Vagina (tissue), 2 donors: ENCODE measurements at regions not wholly inside any gene's neighbourhood (a gene's known extent, or its start where the extent isn't known, plus 50 kb on each side); places are given as distances from the start of the nearest gene placed in this dataset.

Experiments used
- DNase-seq, 2 donors: peaks; one replicate each; pipeline ENCODE4 v3.0.0-alpha.2; 2017; ENCODE audit errors: extremely low spot score in 2 of 2
- H3K27ac ChIP-seq: fragments of 200-600 bp; sonication (generic); one replicate; pipeline ENCODE4 v1.5.1; 2019
- H3K27me3 ChIP-seq: fragments of 200-600 bp; sonication (generic); one replicate; pipeline ENCODE4 v1.5.1; 2019
- H3K36me3 ChIP-seq, 2 donors: fragments of 200-600 bp; sonication (generic); one replicate each; pipeline ENCODE4 v1.5.1; 2017 to 2019
- H3K4me1 ChIP-seq: fragments of 200-600 bp; sonication (generic); one replicate; pipeline ENCODE4 v1.5.1; 2019
- H3K4me3 ChIP-seq, 2 donors: fragments of 200-600 bp; sonication (generic); 1 replicate in 1 of 2; 2 replicates in 1 of 2; pipeline ENCODE4 v1.5.1; 2016 to 2019
- H3K9me3 ChIP-seq: fragments of 200-600 bp; sonication (generic); one replicate; pipeline ENCODE4 v1.5.1; 2019
- CTCF ChIP-seq, 3 experiments: fragments of 450-650 bp in 2 of 3; fragments of 200-600 bp in 1 of 3; sonication (generic) in 1 of 3; IDR thresholded peaks; one replicate each; pipeline ENCODE4 v1.5.1; 2017 to 2019; ENCODE audit warnings: antibody characterized with exemption in 3 of 3, mild to moderate bottlenecking in 2 of 3, moderate library complexity in 2 of 3
- POLR2A ChIP-seq, 2 donors: fragments of 450-650 bp; IDR thresholded peaks; one replicate each; pipeline ENCODE4 v1.6.1; 2017; ENCODE audit warnings: antibody characterized with exemption in 2 of 2, mild to moderate bottlenecking in 2 of 2, moderate library complexity in 2 of 2
- POLR2AphosphoS5 ChIP-seq, 2 donors: sonication (generic); formaldehyde crosslinking; IDR thresholded peaks; one replicate each; pipeline ENCODE4 v1.9.0; 2017; ENCODE audit warnings: antibody characterized with exemption in 2 of 2, mild to moderate bottlenecking in 2 of 2, low read depth in 1 of 2; ENCODE audit not compliant: insufficient read depth in 1 of 2
- intact Hi-C: fragments of 100-400 bp; cut with DNase I; formaldehyde crosslinking; loops from one replicate; pipeline ENCODE4 v1.15.1; 2023

DNA sequence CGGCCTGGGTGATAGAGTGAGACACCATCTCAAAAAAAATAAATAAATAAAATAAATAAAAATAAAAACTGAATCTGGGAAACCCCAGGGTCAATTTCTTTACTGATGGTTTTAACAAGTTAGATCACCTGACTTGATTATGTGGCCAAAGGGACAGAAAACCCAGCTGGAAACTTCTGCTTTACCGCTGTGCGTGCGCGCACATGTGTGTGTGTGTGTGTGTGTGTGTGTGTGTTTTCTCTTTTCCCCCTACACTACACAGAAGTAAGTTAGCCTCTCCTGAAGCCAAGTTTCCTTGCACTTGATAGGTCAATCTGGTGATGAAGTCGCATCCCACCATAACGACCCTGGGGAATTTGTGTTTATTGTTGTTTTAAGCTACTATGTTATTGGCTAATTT, 105.3 kb upstream of the AMN1 start:
- Histone ChIP-seq H3K36me3 (no peaks in the 10 kb centered on the region), H3K4me1 (no peaks in the 10 kb centered on the region), H3K9me3 (no peaks in the 10 kb centered on the region), H3K4me3 (no peak overlapping the region), H3K27me3 (no peaks in the 10 kb centered on the region), H3K27ac (no peak overlapping the region)
- intact Hi-C loops, result no loop called here
- no peak for TF ChIP-seq POLR2A (IDR thresholded peaks at IDR 0.05)
- TF ChIP-seq CTCF (IDR thresholded peaks at IDR 0.05), result no peak
- no peak for TF ChIP-seq POLR2AphosphoS5 (IDR thresholded peaks at IDR 0.05; ENCODE audit: insufficient read depth in 1 of 2, low read depth in 1 of 2)
- DNase-seq, result no peak

DNA sequence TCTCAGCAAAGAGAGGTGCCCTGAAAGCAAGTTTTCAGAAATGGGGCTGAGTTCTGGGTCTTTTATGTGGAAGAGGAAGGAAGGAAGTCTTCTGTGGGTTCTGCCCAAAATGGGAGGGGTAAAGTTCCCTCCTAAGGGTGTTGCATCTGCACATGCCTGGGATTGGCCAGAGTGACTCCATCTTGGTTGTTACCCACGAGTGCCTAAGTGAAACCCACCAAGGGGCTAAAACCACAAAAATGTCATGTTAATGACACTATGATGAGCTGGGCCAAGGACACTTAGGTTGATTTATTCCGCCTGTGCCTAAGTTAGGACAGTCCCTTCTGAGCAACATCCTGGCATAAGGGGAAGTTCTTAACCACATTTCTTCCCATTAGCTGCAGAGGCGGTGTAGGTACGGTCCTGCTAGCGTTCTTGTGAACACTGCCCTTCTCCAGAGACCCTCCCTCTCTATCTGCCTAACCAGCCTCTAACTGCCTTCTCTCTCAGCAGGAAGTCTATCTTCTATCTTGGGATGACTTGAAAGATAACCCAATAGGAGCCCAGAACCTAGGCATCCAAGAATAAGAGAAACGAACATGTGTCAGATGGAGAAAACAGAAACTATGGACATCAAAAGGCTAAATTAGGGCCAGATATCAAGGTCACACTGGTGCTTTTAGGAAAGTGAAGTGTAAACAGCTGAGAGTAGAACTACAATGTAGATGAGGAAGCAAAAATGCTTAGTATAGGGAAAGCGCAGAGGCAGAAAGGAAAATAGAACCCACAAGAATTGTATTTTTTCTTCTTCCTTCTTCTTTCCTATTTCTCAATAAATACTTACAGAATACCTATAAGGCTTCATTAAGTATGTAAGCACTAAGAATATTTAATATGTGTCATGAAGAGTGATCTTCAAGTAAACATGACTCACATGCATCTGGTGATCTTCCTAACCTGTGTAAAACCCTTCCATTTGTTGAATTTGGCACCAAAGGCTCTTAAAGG, 104.2 kb upstream of the AMN1 start:
- Histone ChIP-seq H3K4me1 (no peaks in the 10 kb centered on the region), H3K27ac (no peak overlapping the region), H3K36me3 (no peaks in the 10 kb centered on the region), H3K4me3 (no peak overlapping the region), H3K9me3 (no peaks in the 10 kb centered on the region), H3K27me3 (no peaks in the 10 kb centered on the region)
- DNase-seq, result no peak
- intact Hi-C loops, result no loop called here
- TF ChIP-seq CTCF (IDR thresholded peaks at IDR 0.05), result no peak
- TF ChIP-seq POLR2A (IDR thresholded peaks at IDR 0.05), result no peak
- no peak for TF ChIP-seq POLR2AphosphoS5 (IDR thresholded peaks at IDR 0.05; ENCODE audit: insufficient read depth in 1 of 2, low read depth in 1 of 2)

- H3K27ac ChIP-seq, result no peak overlapping the region
- H3K4me3 ChIP-seq, result no peak overlapping the region
- no peaks in the 10 kb centered on the region for H3K27me3 ChIP-seq
- intact Hi-C loops, result no loop called here
- no peaks in the 10 kb centered on the region for H3K9me3 ChIP-seq
- TF ChIP-seq POLR2AphosphoS5 (IDR thresholded peaks at IDR 0.05; ENCODE audit: insufficient read depth in 1 of 2, low read depth in 1 of 2) (no peak), POLR2A (IDR thresholded peaks at IDR 0.05) (no peak), CTCF (IDR thresholded peaks at IDR 0.05) (no peak)
- DNase-seq, result no peak
- H3K4me1 ChIP-seq, result no peaks in the 10 kb centered on the region
- H3K36me3 ChIP-seq, result no peaks in the 10 kb centered on the region
Observed at GRCh38 chr12:31828071-31828470, 99.2 kb upstream of the AMN1 start.

GRCh38 chr12:31822761-31823160, 93.9 kb upstream of the AMN1 start:
- no peak for DNase-seq
- no peak overlapping the region for H3K27ac ChIP-seq
- TF ChIP-seq POLR2A (IDR thresholded peaks at IDR 0.05), result no peak
- TF ChIP-seq POLR2AphosphoS5 (IDR thresholded peaks at IDR 0.05; ENCODE audit: insufficient read depth in 1 of 2, low read depth in 1 of 2), result no peak
- TF ChIP-seq CTCF (IDR thresholded peaks at IDR 0.05), result no peak
- H3K36me3 ChIP-seq, result no peaks in the 10 kb centered on the region
- no peaks in the 10 kb centered on the region for H3K27me3 ChIP-seq
- no peaks in the 10 kb centered on the region for H3K4me1 ChIP-seq
- no peak overlapping the region for H3K4me3 ChIP-seq
- intact Hi-C loops, result no loop called here
- H3K9me3 ChIP-seq, result no peaks in the 10 kb centered on the region

DNA sequence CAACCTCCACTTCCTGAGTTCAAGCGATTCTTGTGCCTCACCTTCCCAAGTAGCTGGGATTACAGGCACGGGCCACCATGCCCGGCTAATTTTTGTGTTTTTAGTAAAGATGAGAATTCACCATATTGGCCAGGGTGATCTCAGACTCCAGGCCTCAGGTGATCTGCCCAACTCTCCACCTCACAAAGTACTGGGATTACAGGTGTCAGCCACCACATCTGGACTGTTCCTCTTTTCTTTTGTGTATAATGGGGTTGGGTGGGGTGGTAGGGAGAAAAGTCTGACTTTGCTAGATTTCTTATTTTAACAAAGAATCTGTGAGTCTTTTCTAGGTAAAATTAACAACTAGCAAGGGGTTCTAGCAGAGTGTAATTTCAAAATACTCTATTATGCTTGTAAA, 92.7 kb upstream of the AMN1 start:
- no peak overlapping the region for H3K27ac ChIP-seq
- TF ChIP-seq CTCF (IDR thresholded peaks at IDR 0.05) (no peak), POLR2AphosphoS5 (IDR thresholded peaks at IDR 0.05; ENCODE audit: insufficient read depth in 1 of 2, low read depth in 1 of 2) (no peak), POLR2A (IDR thresholded peaks at IDR 0.05) (no peak)
- no peak overlapping the region for H3K4me3 ChIP-seq
- no peaks in the 10 kb centered on the region for H3K9me3 ChIP-seq
- no peaks in the 10 kb centered on the region for H3K4me1 ChIP-seq
- DNase-seq, result no peak
- intact Hi-C loops, result no loop called here
- H3K36me3 ChIP-seq, result no peaks in the 10 kb centered on the region
- H3K27me3 ChIP-seq, result no peaks in the 10 kb centered on the region
